ENCODE measurements at regions not wholly inside any gene's neighbourhood (a gene's known extent, or its start where the extent isn't known, plus 50 kb on each side); places are given as distances from the start of the nearest gene placed in this dataset.
"Not testable (repeated sequence)": the region's sequence is repeated elsewhere in the genome, so short reads cannot be mapped to it uniquely, and the experiment has no call there.

DNA sequence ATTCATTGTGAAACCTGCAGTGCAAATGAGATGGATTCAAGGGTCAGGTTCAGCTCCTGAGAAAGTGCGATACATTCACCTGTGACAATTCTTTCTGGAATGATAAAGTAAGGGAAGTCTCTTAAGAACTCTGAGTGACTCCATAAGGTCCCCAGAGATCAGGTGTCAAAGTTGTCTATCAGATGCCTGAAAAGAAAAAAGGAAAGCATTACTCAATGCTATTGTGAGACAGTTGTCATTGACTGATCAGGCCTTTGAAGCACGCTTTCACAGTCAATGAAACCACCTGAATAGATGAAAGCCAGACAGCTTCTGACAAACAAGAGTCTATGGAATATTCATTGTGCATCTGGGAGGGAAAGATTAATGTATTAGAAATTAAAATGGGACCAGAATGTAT, 252.7 kb upstream of the GALNT5 start:
- TF ChIP-seq, protein P1, sequence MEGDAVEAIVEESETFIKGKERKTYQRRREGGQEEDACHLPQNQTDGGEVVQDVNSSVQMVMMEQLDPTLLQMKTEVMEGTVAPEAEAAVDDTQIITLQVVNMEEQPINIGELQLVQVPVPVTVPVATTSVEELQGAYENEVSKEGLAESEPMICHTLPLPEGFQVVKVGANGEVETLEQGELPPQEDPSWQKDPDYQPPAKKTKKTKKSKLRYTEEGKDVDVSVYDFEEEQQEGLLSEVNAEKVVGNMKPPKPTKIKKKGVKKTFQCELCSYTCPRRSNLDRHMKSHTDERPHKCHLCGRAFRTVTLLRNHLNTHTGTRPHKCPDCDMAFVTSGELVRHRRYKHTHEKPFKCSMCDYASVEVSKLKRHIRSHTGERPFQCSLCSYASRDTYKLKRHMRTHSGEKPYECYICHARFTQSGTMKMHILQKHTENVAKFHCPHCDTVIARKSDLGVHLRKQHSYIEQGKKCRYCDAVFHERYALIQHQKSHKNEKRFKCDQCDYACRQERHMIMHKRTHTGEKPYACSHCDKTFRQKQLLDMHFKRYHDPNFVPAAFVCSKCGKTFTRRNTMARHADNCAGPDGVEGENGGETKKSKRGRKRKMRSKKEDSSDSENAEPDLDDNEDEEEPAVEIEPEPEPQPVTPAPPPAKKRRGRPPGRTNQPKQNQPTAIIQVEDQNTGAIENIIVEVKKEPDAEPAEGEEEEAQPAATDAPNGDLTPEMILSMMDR (IDR thresholded peaks at IDR 0.05; ENCODE audit: low read depth, low read length, missing control alignments): no peak
- no peak overlapping the region for H3K4me3 ChIP-seq (replicated peaks; ENCODE audit: low read depth, low read length)
- no peak for DNase-seq (ENCODE audit: extremely low read depth, low read depth)

DNA sequence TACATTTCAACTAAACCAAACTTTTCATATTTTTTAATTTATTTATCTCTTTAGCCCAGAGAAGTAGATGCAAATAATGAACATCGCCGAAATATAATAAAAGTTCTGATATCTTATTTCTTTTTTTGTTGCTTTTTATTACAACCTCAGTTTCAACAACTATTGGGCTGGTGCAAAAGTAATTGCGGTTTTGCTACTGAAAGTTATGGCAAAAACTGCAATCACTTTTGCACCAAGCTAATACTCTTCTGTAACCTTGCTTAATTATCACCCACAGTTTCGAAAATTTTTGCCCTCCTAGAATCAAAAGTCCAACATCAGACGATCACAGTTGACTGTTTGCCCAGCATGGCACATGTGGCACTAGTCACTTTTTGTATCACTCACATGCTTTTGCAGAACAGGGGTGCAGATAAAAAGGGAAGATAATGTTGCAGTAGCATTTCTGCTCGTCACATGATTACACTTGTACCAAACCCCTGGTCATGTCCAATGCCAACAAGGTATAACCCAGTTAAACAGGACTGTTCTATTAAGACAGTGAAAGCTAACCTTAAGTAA, 242.4 kb upstream of the GALNT5 start:
- TF ChIP-seq, protein P1 (IDR thresholded peaks at IDR 0.05; ENCODE audit: low read depth, low read length, missing control alignments): no peak
- no peak for DNase-seq (ENCODE audit: extremely low read depth, low read depth)
- no peak overlapping the region for H3K4me3 ChIP-seq (replicated peaks; ENCODE audit: low read depth, low read length)

DNA sequence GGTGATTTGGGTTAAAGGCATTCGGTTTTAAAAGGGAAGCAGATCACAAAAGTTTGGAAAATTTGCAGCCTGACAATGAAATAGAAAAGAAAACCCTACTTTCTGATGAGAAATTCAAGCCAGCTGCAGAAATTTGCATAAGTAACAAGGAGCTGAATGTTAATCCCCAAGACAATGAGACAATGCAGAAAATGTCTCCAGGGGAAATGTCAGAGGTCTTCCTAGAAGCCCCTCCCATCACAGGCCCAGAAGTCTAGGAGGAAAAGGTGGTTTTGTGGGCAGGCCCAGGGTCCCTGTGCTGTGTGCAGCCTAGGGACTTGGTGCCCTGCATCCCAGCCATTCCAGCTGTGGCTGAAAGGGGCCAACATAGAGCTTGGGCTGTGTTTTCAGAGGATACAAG, 234.2 kb upstream of the GALNT5 start:
- H3K4me3 ChIP-seq (replicated peaks; ENCODE audit: low read depth, low read length); DNase-seq (ENCODE audit: extremely low read depth, low read depth): not testable (repeated sequence)

DNA sequence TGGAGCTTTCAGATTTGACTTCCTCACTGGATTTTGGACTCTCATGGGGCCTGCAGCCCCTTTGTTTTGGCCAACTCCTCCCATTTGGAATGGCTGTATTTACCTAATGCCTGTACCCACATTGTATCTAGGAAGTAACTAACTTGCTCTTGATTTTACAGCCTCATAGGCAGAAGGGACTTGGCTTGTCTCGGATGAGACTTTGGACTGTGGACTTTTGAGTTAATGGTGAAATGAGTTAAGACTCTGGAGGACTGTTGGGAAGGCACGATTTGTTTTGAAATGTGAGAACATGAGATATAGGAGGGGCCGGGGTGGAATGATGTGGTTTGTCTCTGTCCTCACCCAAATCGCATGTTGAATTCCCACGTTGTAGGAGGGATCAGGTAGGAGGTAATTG, 233.4 kb upstream of the GALNT5 start:
- no peak for DNase-seq (ENCODE audit: extremely low read depth, low read depth)
- TF ChIP-seq, protein P1 (IDR thresholded peaks at IDR 0.05; ENCODE audit: low read depth, low read length, missing control alignments): no peak
- no peak overlapping the region for H3K4me3 ChIP-seq (replicated peaks; ENCODE audit: low read depth, low read length)

DNA sequence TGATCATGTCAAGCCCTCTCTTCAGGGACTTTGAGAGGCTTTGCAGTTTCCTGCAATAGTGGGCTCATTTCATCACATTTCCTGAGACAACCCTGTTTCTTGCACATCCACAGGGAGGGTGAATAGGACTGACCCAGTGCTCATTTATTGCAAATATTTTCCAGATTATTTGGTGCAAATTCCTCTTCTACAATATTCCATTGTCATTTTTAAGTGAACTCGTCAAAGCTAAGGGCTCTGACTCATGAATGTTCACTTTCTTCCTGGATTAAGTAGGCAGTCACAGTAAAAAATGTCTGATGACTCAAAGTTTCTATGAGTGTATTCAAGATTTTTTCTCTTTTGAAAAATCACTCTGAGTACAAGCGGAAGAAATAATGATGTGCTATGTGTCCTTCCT, 225.5 kb upstream of the GALNT5 start:
- peak; percentile 59 for DNase-seq (ENCODE audit: extremely low read depth, low read depth)
- TF ChIP-seq, protein P1 (IDR thresholded peaks at IDR 0.05; ENCODE audit: low read depth, low read length, missing control alignments): no peak
- H3K4me3 ChIP-seq (replicated peaks; ENCODE audit: low read depth, low read length): no peak overlapping the region

DNA sequence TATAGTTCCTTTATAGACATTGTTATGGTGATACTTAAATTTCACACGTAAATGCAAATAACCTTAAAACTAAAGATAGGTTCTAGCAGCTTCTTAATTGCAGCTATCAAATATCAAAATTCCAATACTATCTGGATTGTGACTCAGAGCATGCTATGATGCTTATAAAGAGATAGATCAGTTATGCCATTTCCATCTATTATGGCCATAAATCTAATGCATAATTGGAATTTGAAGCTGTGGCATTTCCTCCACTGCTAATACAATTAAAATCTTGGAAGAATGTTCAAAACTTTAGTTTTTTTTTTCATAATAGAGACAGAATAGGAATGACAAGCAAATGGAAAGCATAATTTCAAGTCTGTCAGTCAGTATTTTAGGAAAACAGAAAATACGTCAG, 220.8 kb upstream of the GALNT5 start:
- TF ChIP-seq, protein P1 (IDR thresholded peaks at IDR 0.05; ENCODE audit: low read depth, low read length, missing control alignments): no peak
- no peak for DNase-seq (ENCODE audit: extremely low read depth, low read depth)

DNA sequence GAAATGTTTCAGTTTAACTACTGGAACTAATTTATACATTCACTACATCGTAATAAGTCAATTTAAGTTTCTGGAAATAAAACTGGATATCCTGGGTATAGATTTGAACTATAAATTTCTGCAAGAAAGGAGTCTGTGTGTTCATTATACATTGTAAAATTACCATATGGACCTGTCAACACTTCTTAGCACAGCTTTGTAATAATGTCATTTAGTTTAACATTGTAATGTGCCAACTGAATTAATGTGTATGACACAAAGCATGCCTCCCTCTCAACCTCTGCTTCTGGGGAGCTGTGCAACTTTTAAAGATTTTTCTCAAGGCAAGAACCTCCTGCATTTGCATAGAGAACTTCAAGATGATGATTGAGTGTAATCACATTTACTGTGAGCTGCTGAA, 213.7 kb upstream of the GALNT5 start:
- no peak for DNase-seq (ENCODE audit: extremely low read depth, low read depth)
- no peak overlapping the region for H3K4me3 ChIP-seq (replicated peaks; ENCODE audit: low read depth, low read length)
- TF ChIP-seq, protein P1 (IDR thresholded peaks at IDR 0.05; ENCODE audit: low read depth, low read length, missing control alignments): no peak

More for the DNA sequence above, 220.8 kb upstream of the GALNT5 start:
- H3K4me3 ChIP-seq (replicated peaks; ENCODE audit: low read depth, low read length): no peak overlapping the region

All from HFF-Myc (cell line).